Body of pancreas (tissue), 4 donors: ENCODE measurements at regions not wholly inside any gene's neighbourhood (a gene's known extent, or its start where the extent isn't known, plus 50 kb on each side); places are given as distances from the start of the nearest gene placed in this dataset.
"Not testable (repeated sequence)": the region's sequence is repeated elsewhere in the genome, so short reads cannot be mapped to it uniquely, and the experiment has no call there.

Experiments
- ATAC-seq: fragments of 150-250 bp; one replicate; pipeline ENCODE4 v1.9.1; 2016
- DNase-seq, 4 donors: peaks; one replicate each; pipeline ENCODE4 v3.0.0-alpha.2; 2019
- H3K27ac ChIP-seq, 4 donors: fragments of 200-600 bp; sonication (generic); 1 replicate in 3 of 4; 2 replicates in 1 of 4; pipeline versions ENCODE4 v1.5.1 to v1.6.1; 2016 to 2019; ENCODE audit warnings: mild to moderate bottlenecking in 1 of 4, mixed read lengths in 1 of 4, moderate library complexity in 1 of 4
- H3K27me3 ChIP-seq, 2 donors: fragments of 200-600 bp; sonication (generic); one replicate each; pipeline ENCODE4 v1.6.0; 2016; ENCODE audit warnings: mild to moderate bottlenecking in 1 of 2
- H3K36me3 ChIP-seq, 2 donors: fragments of 200-600 bp; sonication (generic); replicated peaks in 1 of 2; 2 replicates each; pipeline ENCODE4 v1.5.1; 2016; ENCODE audit warnings: low read depth in 2 of 2; ENCODE audit not compliant: insufficient read depth in 1 of 2
- H3K4me1 ChIP-seq: fragments of 200-600 bp; sonication (generic); one replicate; pipeline ENCODE4 v1.6.0; 2016
- H3K4me3 ChIP-seq, 2 donors: fragments of 200-600 bp; sonication (generic); 1 replicate in 1 of 2; 2 replicates in 1 of 2; pipeline ENCODE4 v1.5.1; 2016 to 2019
- H3K9me3 ChIP-seq, 3 donors: fragments of 200-600 bp; sonication (generic); 1 replicate in 2 of 3; 2 replicates in 1 of 3; pipeline ENCODE4 v1.5.1; 2016
- POLR2A ChIP-seq, 3 donors: fragments of 450-650 bp; IDR thresholded peaks; one replicate each; pipeline ENCODE4 v1.6.1; 2016; ENCODE audit warnings: antibody characterized with exemption in 3 of 3, mild to moderate bottlenecking in 2 of 3
- WGBS, 2 donors: methylation state at CpG; one replicate each; pipeline ENCODE4 v1.1.5; 2017; 5-methylcytosine and 5-hydroxymethylcytosine counted together
- intact Hi-C: fragments of 100-400 bp; cut with DNase I; formaldehyde crosslinking; loops from one replicate; pipeline ENCODE4 v1.15.1; 2023
- TF ChIP-seq, protein P1 (sequence below), 7 experiments: fragments of 450-650 bp in 4 of 7; fragments of 200-600 bp in 3 of 7; sonication (generic) in 3 of 7; IDR thresholded peaks; one replicate each; pipeline ENCODE4 v1.5.1; 2016 to 2019; ENCODE audit warnings: antibody characterized with exemption in 7 of 7

DNA sequence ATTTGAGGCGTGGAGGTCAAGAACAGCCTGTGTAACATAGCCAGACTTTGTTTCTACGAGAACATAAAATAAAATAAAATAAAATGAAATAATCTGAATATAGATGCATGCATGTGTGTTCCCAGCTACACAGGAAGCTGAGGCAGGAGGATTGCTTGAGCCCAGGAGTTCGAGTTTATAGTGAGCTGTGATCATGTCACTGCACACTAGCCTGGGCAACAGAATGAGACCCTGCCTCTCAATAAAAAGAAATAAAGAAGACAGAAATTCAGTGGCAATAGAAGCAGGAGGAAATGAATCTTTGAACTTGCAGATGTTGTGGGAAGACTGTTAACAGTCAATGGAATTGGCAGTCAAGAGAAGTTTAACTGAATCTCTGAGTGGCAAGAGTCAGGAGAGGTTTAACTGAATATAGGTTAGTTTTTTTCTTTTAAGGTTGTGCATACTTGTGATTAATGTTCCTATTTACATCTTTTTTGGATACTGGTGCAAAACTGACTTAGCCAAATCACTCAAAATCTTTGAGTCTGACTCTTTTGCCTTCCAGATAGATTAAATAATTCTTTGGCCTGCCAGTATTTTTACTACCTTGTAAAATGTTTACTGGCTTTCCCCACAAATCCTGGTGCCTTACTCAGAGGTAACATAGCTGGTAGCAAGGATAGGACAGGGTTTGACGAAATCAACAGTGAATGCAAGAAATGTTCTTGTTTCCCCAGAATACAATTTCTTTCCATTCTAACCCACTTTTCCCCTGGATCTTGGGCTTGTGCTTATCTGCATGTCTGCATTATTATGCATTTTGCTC, 361.4 kb downstream of the PDCD6IP start:
- TF ChIP-seq POLR2A (IDR thresholded peaks at IDR 0.05), result no peak
- TF ChIP-seq, protein P1, sequence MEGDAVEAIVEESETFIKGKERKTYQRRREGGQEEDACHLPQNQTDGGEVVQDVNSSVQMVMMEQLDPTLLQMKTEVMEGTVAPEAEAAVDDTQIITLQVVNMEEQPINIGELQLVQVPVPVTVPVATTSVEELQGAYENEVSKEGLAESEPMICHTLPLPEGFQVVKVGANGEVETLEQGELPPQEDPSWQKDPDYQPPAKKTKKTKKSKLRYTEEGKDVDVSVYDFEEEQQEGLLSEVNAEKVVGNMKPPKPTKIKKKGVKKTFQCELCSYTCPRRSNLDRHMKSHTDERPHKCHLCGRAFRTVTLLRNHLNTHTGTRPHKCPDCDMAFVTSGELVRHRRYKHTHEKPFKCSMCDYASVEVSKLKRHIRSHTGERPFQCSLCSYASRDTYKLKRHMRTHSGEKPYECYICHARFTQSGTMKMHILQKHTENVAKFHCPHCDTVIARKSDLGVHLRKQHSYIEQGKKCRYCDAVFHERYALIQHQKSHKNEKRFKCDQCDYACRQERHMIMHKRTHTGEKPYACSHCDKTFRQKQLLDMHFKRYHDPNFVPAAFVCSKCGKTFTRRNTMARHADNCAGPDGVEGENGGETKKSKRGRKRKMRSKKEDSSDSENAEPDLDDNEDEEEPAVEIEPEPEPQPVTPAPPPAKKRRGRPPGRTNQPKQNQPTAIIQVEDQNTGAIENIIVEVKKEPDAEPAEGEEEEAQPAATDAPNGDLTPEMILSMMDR (IDR thresholded peaks at IDR 0.05), result no peak
- H3K27ac ChIP-seq, result no peak overlapping the region
- H3K4me3 ChIP-seq, result no peak overlapping the region
- no peaks in the 10 kb centered on the region for H3K9me3 ChIP-seq
- 41 to 57% methylated on average over 4 of the region's 4 CpGs for WGBS, 2 donors
- ATAC-seq, result no peak
- H3K27me3 ChIP-seq, result no peaks in the 10 kb centered on the region
- no peak for DNase-seq
- H3K36me3 ChIP-seq, result no peaks in the 10 kb centered on the region
- intact Hi-C loops, result no loop called here
- H3K4me1 ChIP-seq, result no peaks in the 10 kb centered on the region

DNA sequence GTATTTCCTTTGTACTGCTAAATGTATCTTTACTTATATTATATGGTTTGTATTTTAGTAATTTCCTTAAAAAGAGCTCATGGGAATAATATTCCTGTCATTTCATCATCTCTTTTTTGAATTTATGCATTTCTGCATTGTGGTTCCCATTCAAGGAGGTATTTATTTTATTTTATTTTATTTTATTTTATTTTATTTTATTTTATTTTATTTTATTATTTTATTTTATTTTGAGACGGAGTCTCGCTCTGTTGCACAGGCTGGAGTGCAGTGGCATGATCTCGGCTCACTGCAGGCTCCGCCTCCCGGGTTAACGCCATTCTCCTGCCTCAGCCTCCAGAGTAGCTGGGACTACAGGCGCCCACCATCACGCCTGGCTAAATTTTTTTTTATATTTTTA, 371.2 kb downstream of the PDCD6IP start:
- H3K36me3 ChIP-seq, H3K4me3 ChIP-seq, H3K4me1 ChIP-seq, H3K27me3 ChIP-seq, H3K27ac ChIP-seq, DNase-seq, H3K9me3 ChIP-seq, intact Hi-C loops, ATAC-seq: not testable (repeated sequence)
- WGBS, 2 donors, result 80 to 93% methylated on average over 8 of the region's 8 CpGs

DNA sequence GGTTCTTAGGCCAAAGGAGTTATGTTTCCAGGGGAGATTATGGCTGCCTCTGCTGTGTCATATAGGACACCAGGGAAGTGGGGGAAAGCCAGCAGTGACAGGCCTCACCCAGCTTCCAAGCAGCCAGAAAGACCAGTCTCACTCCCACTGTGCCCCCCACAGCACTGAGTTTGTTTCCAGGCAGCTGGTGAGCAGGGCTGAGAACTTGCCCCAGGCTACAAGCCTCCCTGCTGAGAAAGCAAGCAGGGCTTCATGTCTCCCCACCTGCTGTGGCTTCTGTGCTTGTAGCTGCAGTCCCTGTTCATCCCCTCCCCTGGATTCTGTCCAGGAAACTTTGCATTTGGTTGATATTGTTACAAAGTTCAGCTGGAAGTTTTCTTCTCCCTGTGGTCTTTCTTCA, 376.3 kb downstream of the PDCD6IP start:
- DNase-seq, result no peak
- Histone ChIP-seq H3K4me3 (no peak overlapping the region), H3K36me3 (no peaks in the 10 kb centered on the region), H3K4me1 (no peaks in the 10 kb centered on the region), H3K27ac (no peak overlapping the region), H3K27me3 (no peaks in the 10 kb centered on the region), H3K9me3 (no peaks in the 10 kb centered on the region)
- intact Hi-C loops, result no loop called here
- ATAC-seq, result no peak
- no peak for TF ChIP-seq POLR2A (IDR thresholded peaks at IDR 0.05)
- TF ChIP-seq, protein P1 (IDR thresholded peaks at IDR 0.05), result no peak

DNA sequence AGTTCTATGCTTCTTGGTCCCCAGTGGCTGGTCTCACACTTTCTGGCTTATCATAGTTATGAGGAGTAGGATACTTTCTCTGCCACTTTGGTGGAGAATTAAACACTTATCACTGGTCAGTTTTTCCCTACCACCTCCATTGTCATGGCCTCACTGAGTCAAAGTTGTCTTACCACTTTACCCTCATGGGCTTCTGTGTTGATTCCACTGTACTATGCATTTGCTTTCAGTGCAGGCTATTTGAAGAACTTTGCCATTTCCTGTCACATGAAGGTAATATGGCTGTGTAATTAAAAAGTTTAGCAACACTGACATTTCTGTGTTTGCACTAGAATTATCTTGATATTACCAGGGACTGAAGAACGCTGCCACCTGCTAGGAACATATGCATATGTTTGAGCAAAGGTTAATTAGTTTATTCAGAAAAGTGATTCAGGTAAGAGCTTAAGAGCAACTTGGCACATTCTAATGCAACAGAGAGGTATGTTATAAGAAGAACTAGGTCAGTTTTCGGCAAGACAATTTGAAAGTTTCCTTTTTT, 377.3 kb downstream of the PDCD6IP start:
- DNase-seq, result no peak
- WGBS, 2 donors, result 33 to 42% methylated on average over 2 of the region's 2 CpGs

DNA sequence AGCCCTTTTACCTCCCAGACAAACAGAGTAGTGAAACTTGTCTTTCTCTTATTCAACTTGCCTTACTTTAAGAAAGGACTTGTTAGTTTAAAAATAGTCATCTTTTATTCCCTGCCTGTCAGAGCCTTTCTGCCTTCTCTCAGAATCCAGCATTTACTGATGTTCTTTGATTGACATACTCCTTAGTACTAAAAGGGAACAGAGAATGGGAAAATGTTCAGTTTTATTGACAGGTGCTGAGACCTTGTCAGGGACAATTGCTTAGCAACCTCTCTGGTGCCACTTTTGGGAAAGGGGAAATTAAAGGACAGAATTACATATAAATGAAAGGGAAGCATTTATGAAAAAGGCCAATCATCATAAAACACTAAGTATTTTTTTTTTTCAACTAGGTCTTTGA, 378.3 kb downstream of the PDCD6IP start:
- Histone ChIP-seq H3K27me3 (no peaks in the 10 kb centered on the region), H3K4me3 (no peak overlapping the region), H3K27ac (no peak overlapping the region), H3K4me1 (no peaks in the 10 kb centered on the region), H3K36me3 (no peaks in the 10 kb centered on the region), H3K9me3 (no peaks in the 10 kb centered on the region)
- no peak for TF ChIP-seq POLR2A (IDR thresholded peaks at IDR 0.05)
- TF ChIP-seq, protein P1 (IDR thresholded peaks at IDR 0.05), result no peak
- no peak for DNase-seq
- intact Hi-C loops, result no loop called here
- ATAC-seq, result no peak

More for the DNA sequence above, 377.3 kb downstream of the PDCD6IP start:
- Histone ChIP-seq H3K4me1 (no peaks in the 10 kb centered on the region), H3K36me3 (no peaks in the 10 kb centered on the region), H3K4me3 (no peak overlapping the region), H3K27ac (no peak overlapping the region), H3K27me3 (no peaks in the 10 kb centered on the region), H3K9me3 (no peaks in the 10 kb centered on the region)
- intact Hi-C loops, result no loop called here
- TF ChIP-seq POLR2A (IDR thresholded peaks at IDR 0.05), result no peak
- TF ChIP-seq, protein P1 (IDR thresholded peaks at IDR 0.05), result no peak
- ATAC-seq, result no peak
